Spleen (tissue), 11 donors: ENCODE measurements at regions not wholly inside any gene's neighbourhood (a gene's known extent, or its start where the extent isn't known, plus 50 kb on each side); places are given as distances from the start of the nearest gene placed in this dataset.

Source experiments
- DNase-seq: peaks from one replicate; pipeline ENCODE4 v3.0.0-alpha.2; 2020
- H3K27ac ChIP-seq, 8 donors: fragments of 200-600 bp; sonication (generic) in 7 of 8; 1 replicate in 4 of 8; 2 replicates in 4 of 8; pipeline versions ENCODE4 v1.5.0 to v1.8.0; 2016 to 2021; ENCODE audit warnings: inconsistent platforms in 4 of 8, mild to moderate bottlenecking in 4 of 8, moderate library complexity in 1 of 8
- H3K27me3 ChIP-seq, 7 donors: fragments of 200-600 bp; sonication (generic) in 6 of 7; replicated peaks in 1 of 7; 1 replicate in 4 of 7; 2 replicates in 3 of 7; pipeline versions ENCODE4 v1.5.0 to v1.8.0; 2016 to 2021; ENCODE audit warnings: inconsistent platforms in 3 of 7, mild to moderate bottlenecking in 1 of 7
- H3K36me3 ChIP-seq, 6 donors: fragments of 200-600 bp; sonication (generic) in 5 of 6; 1 replicate in 4 of 6; 2 replicates in 2 of 6; pipeline versions ENCODE4 v1.5.0 to v1.8.0; 2016 to 2021; ENCODE audit warnings: inconsistent platforms in 2 of 6
- H3K4me1 ChIP-seq, 6 donors: fragments of 200-600 bp; sonication (generic) in 5 of 6; 1 replicate in 3 of 6; 2 replicates in 3 of 6; pipeline versions ENCODE4 v1.5.0 to v1.8.0; 2016 to 2021; ENCODE audit warnings: inconsistent platforms in 3 of 6
- H3K4me3 ChIP-seq, 8 donors: fragments of 200-600 bp; sonication (generic) in 7 of 8; 1 replicate in 4 of 8; 2 replicates in 4 of 8; pipeline versions ENCODE4 v1.5.0 to v1.8.0; 2016 to 2021; ENCODE audit warnings: inconsistent platforms in 4 of 8, mild to moderate bottlenecking in 4 of 8, moderate library complexity in 2 of 8
- H3K9me3 ChIP-seq, 8 donors: fragments of 200-600 bp; sonication (generic) in 7 of 8; 1 replicate in 4 of 8; 2 replicates in 4 of 8; pipeline versions ENCODE4 v1.5.0 to v1.8.0; 2016 to 2021; ENCODE audit warnings: inconsistent platforms in 4 of 8
- CTCF ChIP-seq, 11 experiments: fragments of 200-600 bp in 7 of 11; fragments of 450-650 bp in 4 of 11; sonication (generic) in 4 of 11; IDR thresholded peaks in 8 of 11; conservative IDR thresholded peaks in 3 of 11; 1 replicate in 7 of 11; 2 replicates in 4 of 11; pipeline versions ENCODE4 v1.4.0 to v1.8.0; 2016 to 2021; ENCODE audit warnings: antibody characterized with exemption in 11 of 11, inconsistent platforms in 4 of 11, mild to moderate bottlenecking in 1 of 11
- POLR2A ChIP-seq, 3 donors: fragments of 450-650 bp; IDR thresholded peaks; one replicate each; pipeline ENCODE4 v1.5.1; 2017; ENCODE audit warnings: antibody characterized with exemption in 3 of 3, mild to moderate bottlenecking in 1 of 3
- POLR2AphosphoS5 ChIP-seq, 3 donors: sonication (generic); formaldehyde crosslinking; IDR thresholded peaks; one replicate each; pipeline ENCODE4 v1.5.1; 2017; ENCODE audit warnings: antibody characterized with exemption in 3 of 3
- WGBS, 5 donors: extraction: QIAGEN DNeasy Blood & Tissue Kit in 3 of 5; methylation state at CpG; one replicate each; pipeline versions ENCODE4 v1.1.5 to v1.1.7; 2013 to 2018; 5-methylcytosine and 5-hydroxymethylcytosine counted together
- intact Hi-C: fragments of 100-400 bp; cut with DNase I; formaldehyde crosslinking; loops from one replicate; pipeline ENCODE4 v1.15.0; 2023; ENCODE audit warnings: low total_unique reads
- donor health status: healthy with polysubstance abuse.
- donor health status: DM: no; HTN: no; CAD: no; lungs with moderate emphysema.
- donor health status: DM: no; HTN: no; CAD: no.
- donor health status: Bipolar disorder and iron deficiency.
- donor health status: healthy.
- donor health status: DM: no; HTN: no; CAD: no.
- donor health status: DM: yes; HTN: yes; CAD: no.

- WGBS, 5 donors: 53 to 87% (median 70%) methylated on average over 2 of the region's 2 CpGs
- no peak for TF ChIP-seq POLR2AphosphoS5 (IDR thresholded peaks at IDR 0.05)
- TF ChIP-seq POLR2A (IDR thresholded peaks at IDR 0.05): no peak
- no peak for TF ChIP-seq CTCF (IDR thresholded peaks at IDR 0.05 in 8 of 11, conservative IDR thresholded peaks at IDR 0.05 in 3 of 11)
- Histone ChIP-seq H3K4me1 (peaks cover 0 to 15% (median 5%) of the 10 kb centered on the region in 6 donors), H3K27ac (no peak overlapping the region), H3K36me3 (no peaks in the 10 kb centered on the region), H3K9me3 (no peaks in the 10 kb centered on the region), H3K4me3 (no peak overlapping the region), H3K27me3 (peaks cover 0 to 11% (median 0%) of the 10 kb centered on the region in 7 donors)
- no peak for DNase-seq
- intact Hi-C loops: no loop called here
Observed at GRCh38 chr5:61702784-61703183, 370.7 kb downstream of the ZSWIM6 start.

- H3K4me1 ChIP-seq: peaks cover 0 to 6% (median 0%) of the 10 kb centered on the region in 6 donors
- intact Hi-C loops: no loop called here
- no peak overlapping the region for H3K27ac ChIP-seq
- no peaks in the 10 kb centered on the region for H3K36me3 ChIP-seq
- no peak for DNase-seq
- no peaks in the 10 kb centered on the region for H3K9me3 ChIP-seq
- H3K4me3 ChIP-seq: no peak overlapping the region
- TF ChIP-seq POLR2AphosphoS5 (IDR thresholded peaks at IDR 0.05) (no peak), CTCF (IDR thresholded peaks at IDR 0.05 in 8 of 11, conservative IDR thresholded peaks at IDR 0.05 in 3 of 11) (no peak)
- peaks cover 0 to 14% (median 0%) of the 10 kb centered on the region in 7 donors for H3K27me3 ChIP-seq
- 36 to 47% (median 44%) methylated on average over 3 of the region's 3 CpGs for WGBS, 5 donors
Observed at GRCh38 chr5:61704289-61704688, 372.2 kb downstream of the ZSWIM6 start.

GRCh38 chr5:61706751-61707150 lies 374.7 kb downstream of the ZSWIM6 start:
- TF ChIP-seq POLR2A (IDR thresholded peaks at IDR 0.05): no peak
- TF ChIP-seq POLR2AphosphoS5 (IDR thresholded peaks at IDR 0.05): no peak
- TF ChIP-seq CTCF (IDR thresholded peaks at IDR 0.05 in 8 of 11, conservative IDR thresholded peaks at IDR 0.05 in 3 of 11): no peak
- Histone ChIP-seq H3K27me3 (peaks cover 0 to 14% (median 0%) of the 10 kb centered on the region in 7 donors), H3K4me1 (peaks cover 0 to 6% (median 0%) of the 10 kb centered on the region in 6 donors), H3K36me3 (no peaks in the 10 kb centered on the region), H3K27ac (no peak overlapping the region), H3K4me3 (no peak overlapping the region), H3K9me3 (peaks cover 0 to 9% (median 0%) of the 10 kb centered on the region in 8 donors)
- intact Hi-C loops: no loop called here
- DNase-seq: no peak
- 53 to 64% (median 59%) methylated on average over 2 of the region's 2 CpGs for WGBS, 5 donors

GRCh38 chr5:61719124-61719523 lies 387.1 kb downstream of the ZSWIM6 start:
- Histone ChIP-seq H3K4me3 (no peak overlapping the region), H3K27me3 (no peaks in the 10 kb centered on the region), H3K36me3 (no peaks in the 10 kb centered on the region), H3K27ac (no peak overlapping the region), H3K4me1 (no peaks in the 10 kb centered on the region), H3K9me3 (peaks cover 0 to 19% (median 9%) of the 10 kb centered on the region in 8 donors)
- intact Hi-C loops: no loop called here
- DNase-seq: no peak
- no peak for TF ChIP-seq POLR2AphosphoS5 (IDR thresholded peaks at IDR 0.05)
- TF ChIP-seq CTCF (IDR thresholded peaks at IDR 0.05 in 8 of 11, conservative IDR thresholded peaks at IDR 0.05 in 3 of 11): no peak
- TF ChIP-seq POLR2A (IDR thresholded peaks at IDR 0.05): no peak
- WGBS, 5 donors: 80 to 94% (median 90%) methylated on average over 1 of the region's 1 CpG
